K562 (cell line): ENCODE measurements at regions not wholly inside any gene's neighbourhood (a gene's known extent, or its start where the extent isn't known, plus 50 kb on each side); places are given as distances from the start of the nearest gene placed in this dataset.

Source experiments
- ATAC-seq: fragments of 200-7000 bp; cut with Tn5 transposase; 3 replicates; pipeline ENCODE4 v1.9.1; 2020; ENCODE audit warnings: moderate library complexity
- BruUV-seq: library from RNA; stranded (reverse); fragments of 400-500 nt; replicated peaks from 2 replicates; lab custom pipeline; 2021; lab: Mats Ljungman, UMichigan
- CTCF ChIA-PET: fragments of 300-600 bp; formaldehyde crosslinking; extraction: SDS; loops from one replicate; lab custom pipeline; 2021; ENCODE audit warnings: low intra/inter-chr PET ratio; lab: Yijun Ruan, JAX
- POLR2A ChIA-PET: fragments of 300-600, 350-650 bp; sonication (Branson Sonifier 250); formaldehyde crosslinking; extraction: SDS; loops from one replicate; lab custom pipeline; 2021; ENCODE audit warnings: antibody characterized with exemption, inconsistent platforms; lab: Yijun Ruan, JAX
- DNase-seq, 4 experiments: peaks; one replicate each; pipeline versions ENCODE4 v3.0.0 to v3.0.0-alpha.2; 2011 to 2018; ENCODE audit warnings: low spot score in 3 of 4, mixed read lengths in 3 of 4; ENCODE audit errors: extremely low read depth in 1 of 4
- FAIRE-seq: peaks from 2 replicates; lab custom pipeline; 2011; peaks lifted over from hg19 to GRCh38; lab: Jason Lieb, UNC
- H2AFZ ChIP-seq: 2 replicates; pipeline ENCODE4 v1.6.0; 2011; ENCODE audit warnings: low read depth, low read length, control low read depth, inconsistent platforms
- H3K27ac ChIP-seq: fragments of 200-600 bp; 3 replicates; pipeline ENCODE4 v1.8.0; 2011; ENCODE audit warnings: low read depth, mild to moderate bottlenecking, control low read depth, inconsistent platforms, low read length, moderate library complexity, mixed read lengths; ENCODE audit errors: extremely low read depth
- H3K27me3 ChIP-seq, 2 experiments: fragments of 300-600 bp in 1 of 2; 2 replicates in 1 of 2; 3 replicates in 1 of 2; pipeline versions ENCODE4 v1.6.0 to v1.8.0; 2011; ENCODE audit warnings: inconsistent platforms in 2 of 2, low read length in 2 of 2, mild to moderate bottlenecking in 1 of 2, mixed read lengths in 1 of 2, moderate library complexity in 1 of 2; ENCODE audit not compliant: control insufficient read depth in 2 of 2, insufficient read depth in 2 of 2
- H3K36me3 ChIP-seq: fragments of 300-600 bp; 3 replicates; pipeline ENCODE4 v1.8.0; 2011; ENCODE audit warnings: mild to moderate bottlenecking, low read length, inconsistent platforms; ENCODE audit not compliant: control insufficient read depth, insufficient read depth
- H3K4me1 ChIP-seq, 2 experiments: fragments of 200-600 bp in 1 of 2; replicated peaks in 1 of 2; 2 replicates in 1 of 2; 3 replicates in 1 of 2; pipeline versions ENCODE4 v1.5.1 to v1.8.0; 2011; ENCODE audit warnings: inconsistent platforms in 2 of 2, low read length in 2 of 2, mild to moderate bottlenecking in 1 of 2, mixed read lengths in 1 of 2, moderate library complexity in 1 of 2; ENCODE audit not compliant: control insufficient read depth in 2 of 2, insufficient read depth in 2 of 2
- H3K4me2 ChIP-seq: 2 replicates; pipeline ENCODE4 v1.6.1; 2011; ENCODE audit warnings: low read length, control low read depth, inconsistent platforms, mixed read lengths; ENCODE audit not compliant: insufficient read depth
- H3K4me3 ChIP-seq: fragments of 200-600 bp; sonication (generic), shearing (Covaris generic); 2 replicates; pipeline ENCODE4 v1.5.1; 2016; ENCODE audit warnings: control low read depth, inconsistent platforms
- H3K79me2 ChIP-seq: fragments of 200-600 bp; 3 replicates; pipeline ENCODE4 v1.8.0; 2011; ENCODE audit warnings: low read length, inconsistent platforms; ENCODE audit not compliant: control insufficient read depth, insufficient read depth
- H3K9ac ChIP-seq, 2 experiments: 2 replicates each; pipeline versions ENCODE4 v1.6.0 to v1.6.1; 2011; ENCODE audit warnings: low read depth in 2 of 2, low read length in 2 of 2, control low read depth in 1 of 2, inconsistent platforms in 1 of 2, mild to moderate bottlenecking in 1 of 2, mixed read lengths in 1 of 2; ENCODE audit not compliant: insufficient read depth in 1 of 2
- H3K9me1 ChIP-seq: one replicate; pipeline ENCODE4 v1.6.0; 2011; ENCODE audit warnings: inconsistent platforms, mild to moderate bottlenecking, low read length, moderate library complexity; ENCODE audit not compliant: control insufficient read depth, insufficient read depth
- H3K9me3 ChIP-seq: replicated peaks from 2 replicates; pipeline ENCODE4 v1.5.1; 2011; ENCODE audit warnings: low read depth, low read length, inconsistent platforms; ENCODE audit not compliant: control insufficient read depth, insufficient read depth
- H4K20me1 ChIP-seq: replicated peaks from 2 replicates; pipeline ENCODE4 v1.6.1; 2011; ENCODE audit warnings: low read length, inconsistent platforms, mixed read lengths; ENCODE audit not compliant: control insufficient read depth, insufficient read depth
- ETS2 ChIP-seq: IDR thresholded peaks from 2 replicates; pipeline ENCODE4 v1.6.1; 2016; ENCODE audit warnings: borderline replicate concordance, missing genetic modification characterization, mild to moderate bottlenecking, moderate library complexity, missing compliant biosample characterization; ENCODE audit not compliant: poor library complexity, severe bottlenecking
- GTF2F1 ChIP-seq: IDR thresholded peaks from 2 replicates; pipeline ENCODE4 v1.6.1; 2011; ENCODE audit warnings: low read depth, low read length, improper control_type of control experiment
- ZNF3 ChIP-seq: fragments of 250-450 bp; sonication (Bioruptor Pico); IDR thresholded peaks from 2 replicates; pipeline ENCODE4 v1.5.0; 2021; ENCODE audit warnings: mild to moderate bottlenecking, moderate library complexity
- ZNF785 ChIP-seq: fragments of 250-450 bp; sonication (Bioruptor Pico); IDR thresholded peaks from 2 replicates; pipeline ENCODE4 v1.4.0; 2020; ENCODE audit warnings: mild to moderate bottlenecking
- in situ Hi-C: fragments of 300-500 bp; cut with MboI; formaldehyde crosslinking; loops from 4 replicates; pipeline ENCODE4 v1.15.0; 2018; ENCODE audit warnings: inconsistent platforms, mixed read lengths
- intact Hi-C: fragments of 100-400 bp; cut with micrococcal nuclease; formaldehyde crosslinking; loops from 2 replicates; pipeline ENCODE4 v1.14.2; 2022
- TF ChIP-seq, protein P1 (sequence below): fragments of 250-450 bp; sonication (Bioruptor Pico); IDR thresholded peaks from 2 replicates; pipeline ENCODE4 v1.4.0; 2020; ENCODE audit warnings: mild to moderate bottlenecking
- TF ChIP-seq, protein P2 (sequence below): fragments of 250-450 bp; sonication (Bioruptor Pico); IDR thresholded peaks from 2 replicates; pipeline ENCODE4 v1.4.0; 2020
- TF ChIP-seq, protein P3 (sequence below): sonication (generic); formaldehyde crosslinking; IDR thresholded peaks from 2 replicates; pipeline ENCODE4 v1.8.0; 2023; ENCODE audit warnings: mild to moderate bottlenecking, missing genetic modification reagents

DNA sequence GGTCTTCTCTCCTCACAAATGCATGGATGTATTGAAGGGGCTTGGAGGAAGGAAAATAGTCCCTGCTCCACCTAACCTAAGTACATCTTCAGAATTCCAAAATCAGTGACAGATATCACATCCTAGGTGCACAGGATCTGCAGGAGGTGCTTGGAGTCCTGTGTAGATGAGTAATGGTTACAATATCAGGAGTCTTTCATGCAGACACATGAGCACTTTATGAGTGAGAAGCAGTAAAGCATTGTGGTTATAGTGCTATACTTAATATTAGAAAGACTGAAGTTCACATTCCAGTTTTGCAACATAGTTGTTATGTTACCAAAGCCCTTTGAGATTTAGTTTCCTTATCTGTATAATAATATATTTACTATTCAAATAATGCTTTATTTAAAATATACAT lies 516.7 kb downstream of the NEBL start:
- Histone ChIP-seq H3K27ac (no peak overlapping the region), H3K4me1 (no peaks in the 10 kb centered on the region), H3K9me1 (no peaks in the 10 kb centered on the region), H3K9ac (no peak overlapping the region), H2AFZ (no peak overlapping the region), H4K20me1 (no peaks in the 10 kb centered on the region), H3K79me2 (no peaks in the 10 kb centered on the region), H3K4me2 (no peak overlapping the region), H3K4me3 (no peak overlapping the region), H3K36me3 (no peaks in the 10 kb centered on the region), H3K27me3 (no peaks in the 10 kb centered on the region), H3K9me3 (0 out of 2 replicates have a peak, but pooled peaks cover 1% of the 10 kb centered on the region)
- no peak for TF ChIP-seq ZNF785
- TF ChIP-seq, protein P1, sequence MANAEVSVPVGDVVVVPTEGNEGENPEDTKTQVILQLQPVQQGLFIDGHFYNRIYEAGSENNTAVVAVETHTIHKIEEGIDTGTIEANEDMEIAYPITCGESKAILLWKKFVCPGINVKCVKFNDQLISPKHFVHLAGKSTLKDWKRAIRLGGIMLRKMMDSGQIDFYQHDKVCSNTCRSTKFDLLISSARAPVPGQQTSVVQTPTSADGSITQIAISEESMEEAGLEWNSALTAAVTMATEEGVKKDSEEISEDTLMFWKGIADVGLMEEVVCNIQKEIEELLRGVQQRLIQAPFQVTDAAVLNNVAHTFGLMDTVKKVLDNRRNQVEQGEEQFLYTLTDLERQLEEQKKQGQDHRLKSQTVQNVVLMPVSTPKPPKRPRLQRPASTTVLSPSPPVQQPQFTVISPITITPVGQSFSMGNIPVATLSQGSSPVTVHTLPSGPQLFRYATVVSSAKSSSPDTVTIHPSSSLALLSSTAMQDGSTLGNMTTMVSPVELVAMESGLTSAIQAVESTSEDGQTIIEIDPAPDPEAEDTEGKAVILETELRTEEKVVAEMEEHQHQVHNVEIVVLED (CRISPR knock-in tag), result no peak
- no peak for TF ChIP-seq GTF2F1
- no peak for TF ChIP-seq ETS2
- no peak for DNase-seq
- ATAC-seq, result no peak
- BruUV-seq, result no TSS peak
- CTCF ChIA-PET, result no interaction called here
- intact Hi-C loops, result no loop called here
- FAIRE-seq, result no peak
- in situ Hi-C loops, result no loop called here
- POLR2A ChIA-PET, result no interaction called here

DNA sequence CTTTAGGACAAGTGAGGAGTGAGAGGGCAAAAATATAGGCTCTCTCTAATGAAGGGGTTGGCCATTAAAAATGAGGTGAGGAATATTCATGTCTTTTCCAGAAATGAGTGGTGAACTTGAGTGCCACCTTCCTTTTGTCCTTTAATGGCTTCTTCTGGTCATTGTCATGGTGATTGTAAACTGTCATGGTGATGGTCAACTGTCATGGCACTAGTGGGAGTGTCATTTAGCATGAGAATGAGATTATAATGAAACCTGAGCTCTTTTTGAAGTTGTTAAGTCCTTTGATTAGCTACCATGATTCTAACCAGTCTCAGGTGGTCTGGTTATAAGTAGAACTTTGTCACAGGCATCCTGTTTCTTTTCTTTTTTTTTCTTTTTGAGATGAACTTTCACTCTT lies 524.4 kb downstream of the NEBL start:
- no peak for FAIRE-seq
- H3K27me3 ChIP-seq, result no peaks in the 10 kb centered on the region
- POLR2A ChIA-PET, result no interaction called here
- no peaks in the 10 kb centered on the region for H3K9me3 ChIP-seq
- no peaks in the 10 kb centered on the region for H3K9me1 ChIP-seq
- H3K79me2 ChIP-seq, result no peaks in the 10 kb centered on the region
- H3K4me1 ChIP-seq, result no peaks in the 10 kb centered on the region
- intact Hi-C loops (no loop called here), in situ Hi-C loops (no loop called here)
- no TSS peak for BruUV-seq
- DNase-seq, result no peak
- no peak for ATAC-seq
- no peak overlapping the region for H3K4me2 ChIP-seq
- no peak overlapping the region for H2AFZ ChIP-seq
- H3K36me3 ChIP-seq, result no peaks in the 10 kb centered on the region
- CTCF ChIA-PET, result no interaction called here
- no peak overlapping the region for H3K9ac ChIP-seq
- H3K4me3 ChIP-seq, result no peak overlapping the region
- no peak overlapping the region for H3K27ac ChIP-seq
- no peaks in the 10 kb centered on the region for H4K20me1 ChIP-seq
- TF ChIP-seq ZNF3, result no peak
- TF ChIP-seq, protein P2, sequence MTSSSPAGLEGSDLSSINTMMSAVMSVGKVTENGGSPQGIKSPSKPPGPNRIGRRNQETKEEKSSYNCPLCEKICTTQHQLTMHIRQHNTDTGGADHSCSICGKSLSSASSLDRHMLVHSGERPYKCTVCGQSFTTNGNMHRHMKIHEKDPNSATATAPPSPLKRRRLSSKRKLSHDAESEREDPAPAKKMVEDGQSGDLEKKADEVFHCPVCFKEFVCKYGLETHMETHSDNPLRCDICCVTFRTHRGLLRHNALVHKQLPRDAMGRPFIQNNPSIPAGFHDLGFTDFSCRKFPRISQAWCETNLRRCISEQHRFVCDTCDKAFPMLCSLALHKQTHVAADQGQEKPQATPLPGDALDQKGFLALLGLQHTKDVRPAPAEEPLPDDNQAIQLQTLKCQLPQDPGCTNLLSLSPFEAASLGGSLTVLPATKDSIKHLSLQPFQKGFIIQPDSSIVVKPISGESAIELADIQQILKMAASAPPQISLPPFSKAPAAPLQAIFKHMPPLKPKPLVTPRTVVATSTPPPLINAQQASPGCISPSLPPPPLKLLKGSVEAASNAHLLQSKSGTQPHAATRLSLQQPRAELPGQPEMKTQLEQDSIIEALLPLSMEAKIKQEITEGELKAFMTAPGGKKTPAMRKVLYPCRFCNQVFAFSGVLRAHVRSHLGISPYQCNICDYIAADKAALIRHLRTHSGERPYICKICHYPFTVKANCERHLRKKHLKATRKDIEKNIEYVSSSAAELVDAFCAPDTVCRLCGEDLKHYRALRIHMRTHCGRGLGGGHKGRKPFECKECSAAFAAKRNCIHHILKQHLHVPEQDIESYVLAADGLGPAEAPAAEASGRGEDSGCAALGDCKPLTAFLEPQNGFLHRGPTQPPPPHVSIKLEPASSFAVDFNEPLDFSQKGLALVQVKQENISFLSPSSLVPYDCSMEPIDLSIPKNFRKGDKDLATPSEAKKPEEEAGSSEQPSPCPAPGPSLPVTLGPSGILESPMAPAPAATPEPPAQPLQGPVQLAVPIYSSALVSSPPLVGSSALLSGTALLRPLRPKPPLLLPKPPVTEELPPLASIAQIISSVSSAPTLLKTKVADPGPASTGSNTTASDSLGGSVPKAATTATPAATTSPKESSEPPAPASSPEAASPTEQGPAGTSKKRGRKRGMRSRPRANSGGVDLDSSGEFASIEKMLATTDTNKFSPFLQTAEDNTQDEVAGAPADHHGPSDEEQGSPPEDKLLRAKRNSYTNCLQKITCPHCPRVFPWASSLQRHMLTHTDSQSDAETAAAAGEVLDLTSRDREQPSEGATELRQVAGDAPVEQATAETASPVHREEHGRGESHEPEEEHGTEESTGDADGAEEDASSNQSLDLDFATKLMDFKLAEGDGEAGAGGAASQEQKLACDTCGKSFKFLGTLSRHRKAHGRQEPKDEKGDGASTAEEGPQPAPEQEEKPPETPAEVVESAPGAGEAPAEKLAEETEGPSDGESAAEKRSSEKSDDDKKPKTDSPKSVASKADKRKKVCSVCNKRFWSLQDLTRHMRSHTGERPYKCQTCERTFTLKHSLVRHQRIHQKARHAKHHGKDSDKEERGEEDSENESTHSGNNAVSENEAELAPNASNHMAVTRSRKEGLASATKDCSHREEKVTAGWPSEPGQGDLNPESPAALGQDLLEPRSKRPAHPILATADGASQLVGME (CRISPR knock-in tag), result no peak
- TF ChIP-seq, protein P3, sequence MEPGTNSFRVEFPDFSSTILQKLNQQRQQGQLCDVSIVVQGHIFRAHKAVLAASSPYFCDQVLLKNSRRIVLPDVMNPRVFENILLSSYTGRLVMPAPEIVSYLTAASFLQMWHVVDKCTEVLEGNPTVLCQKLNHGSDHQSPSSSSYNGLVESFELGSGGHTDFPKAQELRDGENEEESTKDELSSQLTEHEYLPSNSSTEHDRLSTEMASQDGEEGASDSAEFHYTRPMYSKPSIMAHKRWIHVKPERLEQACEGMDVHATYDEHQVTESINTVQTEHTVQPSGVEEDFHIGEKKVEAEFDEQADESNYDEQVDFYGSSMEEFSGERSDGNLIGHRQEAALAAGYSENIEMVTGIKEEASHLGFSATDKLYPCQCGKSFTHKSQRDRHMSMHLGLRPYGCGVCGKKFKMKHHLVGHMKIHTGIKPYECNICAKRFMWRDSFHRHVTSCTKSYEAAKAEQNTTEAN (CRISPR knock-in tag), result no peak
